A172 (cell line): ENCODE measurements at regions not wholly inside any gene's neighbourhood (a gene's known extent, or its start where the extent isn't known, plus 50 kb on each side); places are given as distances from the start of the nearest gene placed in this dataset.

Source experiments
- DNase-seq: peaks from one replicate; pipeline ENCODE4 v3.0.0-alpha.2; 2015; ENCODE audit warnings: low spot score

GRCh38 chr14:66405158-66405557 lies 81.0 kb upstream of the CCDC196 start:
- peak; percentile 10 for DNase-seq

DNA sequence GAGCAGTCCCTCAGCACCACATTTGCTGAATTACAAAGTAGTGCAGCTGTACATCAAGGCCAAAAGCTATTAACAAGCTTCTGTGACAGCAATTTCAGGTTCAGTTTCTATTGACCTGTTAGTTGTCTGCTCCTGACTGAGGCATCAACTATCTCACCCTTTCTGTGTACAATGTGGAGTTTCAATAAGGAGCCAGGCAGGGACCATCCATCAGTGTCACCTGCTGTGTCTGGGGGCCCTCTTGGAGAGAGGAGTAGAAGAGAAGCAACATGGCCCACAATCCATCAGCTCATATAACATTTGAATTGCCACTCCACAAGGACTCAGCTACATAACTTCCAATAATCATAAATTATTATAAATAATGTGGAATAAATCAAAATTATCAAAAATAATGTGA lies 72.3 kb upstream of the CCDC196 start:
- no peak for DNase-seq

DNA sequence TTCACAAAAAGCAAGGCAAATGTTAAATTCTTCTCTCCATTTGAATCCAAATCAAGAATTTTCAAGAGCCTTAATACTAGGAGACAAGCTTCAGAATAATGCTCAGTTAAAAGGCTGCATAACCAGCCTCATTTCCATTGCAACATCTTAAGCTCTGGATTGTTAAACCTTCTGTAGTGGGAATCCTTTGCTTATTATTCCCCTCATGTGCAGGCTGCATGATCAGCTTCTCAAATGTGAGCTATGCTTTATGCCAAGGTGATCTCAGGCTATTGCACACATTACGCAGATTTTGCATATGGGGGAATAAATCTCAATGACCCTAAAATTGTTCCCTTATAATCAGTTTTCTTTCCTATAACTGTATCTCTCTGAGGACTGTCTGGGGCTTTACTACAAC lies 71.7 kb upstream of the CCDC196 start:
- DNase-seq, result no peak

GRCh38 chr14:66420251-66421006 lies 65.7 kb upstream of the CCDC196 start:
- DNase-seq, result no peak

DNA sequence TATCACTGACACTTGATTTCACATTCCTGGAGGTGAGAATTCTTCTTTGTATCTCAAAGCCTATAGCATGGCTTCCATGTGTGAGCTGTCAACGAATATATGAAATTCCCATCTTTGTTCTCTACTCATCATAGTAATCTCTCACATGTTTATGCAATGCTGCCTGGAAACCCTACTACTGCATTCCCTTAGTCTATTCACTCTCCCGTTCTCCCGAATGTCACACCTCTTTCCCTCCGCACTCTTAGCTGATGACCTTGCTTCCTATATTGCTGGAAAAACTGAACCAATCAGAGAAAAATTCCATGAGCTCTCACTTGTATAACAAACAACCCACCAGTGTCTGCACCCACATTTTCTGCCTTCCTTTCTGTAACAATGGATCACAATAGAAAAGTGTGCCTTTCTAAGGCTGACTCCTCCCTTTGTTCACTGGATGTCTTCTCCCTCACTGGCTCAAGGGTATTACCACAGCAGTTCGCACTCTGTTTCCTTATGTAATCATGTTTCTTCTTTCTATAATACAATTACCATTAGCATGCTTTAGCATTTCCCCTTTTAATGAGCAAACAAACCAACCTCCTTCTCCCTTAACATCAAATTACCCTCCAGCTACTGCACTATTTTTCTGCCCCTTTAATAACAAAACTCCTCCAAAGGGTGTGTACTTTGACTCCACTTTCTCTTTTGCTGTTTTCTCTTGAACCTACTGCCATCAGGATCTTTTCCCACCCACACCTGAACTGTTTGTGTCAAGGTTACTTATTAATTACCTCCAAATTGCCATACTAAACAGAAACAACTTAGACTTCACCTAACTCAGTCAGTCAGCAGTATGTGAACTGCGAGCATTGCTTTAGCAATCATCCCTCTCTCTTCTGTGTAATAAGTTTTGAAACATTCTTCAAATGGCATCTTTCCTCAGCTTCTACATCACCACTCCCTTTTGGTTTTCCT lies 63.9 kb upstream of the CCDC196 start:
- DNase-seq, result no peak

DNA sequence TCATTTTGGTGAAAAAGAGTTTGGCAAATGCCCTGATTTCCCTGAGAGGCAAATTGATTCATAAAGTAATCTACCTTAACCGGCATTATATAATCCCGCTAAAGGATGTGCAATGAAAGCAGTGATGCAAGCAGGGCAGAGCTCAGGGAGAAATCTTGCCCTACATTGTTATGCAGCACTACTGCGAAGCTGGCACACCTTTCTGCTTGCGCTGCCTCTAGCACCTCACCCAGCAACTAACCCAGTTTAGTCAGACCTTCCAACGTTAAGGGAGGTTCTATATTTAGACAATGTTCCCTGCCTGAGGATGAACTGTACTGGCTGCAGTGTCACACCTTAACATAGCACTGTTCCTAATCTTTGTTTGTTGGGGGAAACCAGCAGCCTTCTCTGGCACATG lies 60.8 kb upstream of the CCDC196 start:
- DNase-seq, result no peak

- no peak for DNase-seq
Observed at GRCh38 chr14:66426451-66426850, 59.7 kb upstream of the CCDC196 start.

DNA sequence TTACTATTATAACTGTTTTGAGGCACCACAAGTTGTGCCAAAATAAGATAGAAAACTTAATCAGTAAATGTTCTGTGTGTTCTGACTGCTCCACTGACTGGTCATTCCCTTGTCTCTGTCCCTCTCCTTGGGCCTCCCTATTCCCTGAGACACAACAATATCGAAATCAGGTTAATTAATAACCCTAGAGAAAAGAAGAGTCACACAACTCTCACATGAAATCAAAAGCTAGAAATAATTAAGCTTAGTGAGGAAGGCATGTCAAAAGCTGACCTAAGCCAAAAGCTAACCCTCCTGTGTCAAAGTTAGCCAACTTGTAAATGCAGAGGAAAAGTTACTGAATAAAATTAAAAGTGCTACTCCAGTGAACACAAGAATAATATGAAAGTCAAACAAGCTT lies 53.8 kb upstream of the CCDC196 start:
- DNase-seq, result no peak

DNA sequence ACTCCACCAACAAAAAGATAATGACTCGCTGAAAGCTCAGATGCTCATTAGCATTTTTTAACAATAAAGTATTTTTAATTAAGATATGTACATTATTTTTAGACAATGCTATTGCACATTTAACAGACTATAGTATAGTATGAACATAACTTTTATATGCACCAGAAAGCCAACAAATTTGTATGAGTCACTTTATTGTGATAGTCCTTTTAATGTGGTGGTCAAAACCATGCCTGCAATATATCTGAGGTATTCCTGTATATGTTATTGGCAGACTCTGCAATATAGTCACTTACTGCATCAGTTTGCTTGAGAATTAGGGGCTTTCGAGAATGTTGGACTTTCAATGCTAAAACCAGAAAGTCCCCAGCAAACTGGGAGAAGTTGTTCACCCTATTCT lies 51.7 kb upstream of the CCDC196 start:
- DNase-seq, result no peak

DNA sequence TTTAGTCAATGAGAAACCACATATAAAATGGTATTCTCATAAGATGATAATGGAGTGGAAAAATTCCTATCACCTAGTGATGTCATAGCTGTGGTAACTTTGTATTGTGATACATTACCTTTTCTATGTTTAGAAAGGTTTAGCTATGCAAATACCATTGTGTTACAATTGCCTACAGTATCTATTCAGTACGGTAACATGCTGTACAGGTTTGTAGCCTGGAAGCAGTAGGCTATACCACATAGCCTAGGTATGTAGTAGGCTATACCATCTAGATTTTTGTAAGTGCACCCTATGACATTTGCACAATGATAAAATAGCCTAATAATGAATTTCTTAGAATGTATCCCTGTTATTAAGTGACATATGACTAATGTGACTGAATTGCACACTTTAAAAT lies 50.5 kb upstream of the CCDC196 start:
- DNase-seq, result no peak
